ENCODE measurements at regions not wholly inside any gene's neighbourhood (a gene's known extent, or its start where the extent isn't known, plus 50 kb on each side); places are given as distances from the start of the nearest gene placed in this dataset.
"Not testable (repeated sequence)": the region's sequence is repeated elsewhere in the genome, so short reads cannot be mapped to it uniquely, and the experiment has no call there.

DNA sequence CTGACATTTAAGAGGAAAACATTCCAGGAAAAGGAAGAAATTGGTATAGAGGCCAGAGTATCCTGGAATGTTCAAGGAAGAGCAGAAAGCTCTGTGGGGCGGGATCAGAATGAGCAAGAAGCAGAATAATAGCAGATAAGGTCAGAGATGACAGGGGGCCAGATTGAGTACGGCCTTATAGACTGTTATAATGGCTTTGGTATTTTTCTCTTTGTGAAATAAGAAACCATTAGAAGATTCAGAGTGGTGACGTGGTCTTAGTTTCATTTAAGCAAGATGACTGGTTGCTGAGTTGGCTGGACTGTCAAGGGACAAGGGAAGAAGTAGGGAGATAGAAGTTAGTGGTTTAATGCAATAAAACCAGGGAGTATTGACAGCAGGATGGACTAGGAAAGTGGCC lies 218.3 kb upstream of the SOX2 start:
- Mint-ChIP-seq H3K4me1 (ENCODE audit: low read depth, unreplicated experiment) (no peaks in the 10 kb centered on the region), H3K36me3 (ENCODE audit: unreplicated experiment) (no peaks in the 10 kb centered on the region), H3K4me3 (ENCODE audit: unreplicated experiment) (no peak overlapping the region), H3K27ac (ENCODE audit: unreplicated experiment) (no peak overlapping the region), H3K27me3 (ENCODE audit: unreplicated experiment) (no peaks in the 10 kb centered on the region), H3K9me3 (ENCODE audit: unreplicated experiment) (peaks cover 1% of the 10 kb centered on the region)
- TF ChIP-seq, protein P1, sequence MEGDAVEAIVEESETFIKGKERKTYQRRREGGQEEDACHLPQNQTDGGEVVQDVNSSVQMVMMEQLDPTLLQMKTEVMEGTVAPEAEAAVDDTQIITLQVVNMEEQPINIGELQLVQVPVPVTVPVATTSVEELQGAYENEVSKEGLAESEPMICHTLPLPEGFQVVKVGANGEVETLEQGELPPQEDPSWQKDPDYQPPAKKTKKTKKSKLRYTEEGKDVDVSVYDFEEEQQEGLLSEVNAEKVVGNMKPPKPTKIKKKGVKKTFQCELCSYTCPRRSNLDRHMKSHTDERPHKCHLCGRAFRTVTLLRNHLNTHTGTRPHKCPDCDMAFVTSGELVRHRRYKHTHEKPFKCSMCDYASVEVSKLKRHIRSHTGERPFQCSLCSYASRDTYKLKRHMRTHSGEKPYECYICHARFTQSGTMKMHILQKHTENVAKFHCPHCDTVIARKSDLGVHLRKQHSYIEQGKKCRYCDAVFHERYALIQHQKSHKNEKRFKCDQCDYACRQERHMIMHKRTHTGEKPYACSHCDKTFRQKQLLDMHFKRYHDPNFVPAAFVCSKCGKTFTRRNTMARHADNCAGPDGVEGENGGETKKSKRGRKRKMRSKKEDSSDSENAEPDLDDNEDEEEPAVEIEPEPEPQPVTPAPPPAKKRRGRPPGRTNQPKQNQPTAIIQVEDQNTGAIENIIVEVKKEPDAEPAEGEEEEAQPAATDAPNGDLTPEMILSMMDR (IDR thresholded peaks at IDR 0.05; ENCODE audit: partially characterized antibody, unreplicated experiment): no peak
- DNase-seq: no peak

DNA sequence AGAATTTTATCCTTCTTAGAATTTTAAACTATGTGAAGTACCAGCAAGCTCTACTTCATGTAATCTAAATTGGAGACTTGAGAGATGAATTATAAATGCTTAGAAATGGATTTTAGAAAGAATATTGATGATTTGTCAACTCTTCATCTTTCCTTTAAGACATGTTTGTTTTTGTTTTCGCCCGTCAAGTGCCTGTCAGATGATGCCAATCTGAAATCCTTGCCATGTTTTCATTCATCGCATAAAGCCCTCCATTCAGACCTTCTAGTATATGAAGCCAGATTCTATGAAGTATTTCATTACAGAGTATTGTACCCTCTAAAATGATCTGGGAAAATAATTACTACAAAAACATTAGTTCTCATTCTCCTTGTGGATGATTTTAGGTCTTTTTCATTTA lies 223.2 kb upstream of the SOX2 start:
- Mint-ChIP-seq H3K4me1 (ENCODE audit: low read depth, unreplicated experiment) (no peaks in the 10 kb centered on the region), H3K4me3 (ENCODE audit: unreplicated experiment) (no peak overlapping the region), H3K27ac (ENCODE audit: unreplicated experiment) (no peak overlapping the region), H3K27me3 (ENCODE audit: unreplicated experiment) (no peaks in the 10 kb centered on the region), H3K9me3 (ENCODE audit: unreplicated experiment) (peaks cover 1% of the 10 kb centered on the region), H3K36me3 (ENCODE audit: unreplicated experiment) (no peaks in the 10 kb centered on the region)
- DNase-seq: no peak
- TF ChIP-seq, protein P1 (IDR thresholded peaks at IDR 0.05; ENCODE audit: partially characterized antibody, unreplicated experiment): no peak

DNA sequence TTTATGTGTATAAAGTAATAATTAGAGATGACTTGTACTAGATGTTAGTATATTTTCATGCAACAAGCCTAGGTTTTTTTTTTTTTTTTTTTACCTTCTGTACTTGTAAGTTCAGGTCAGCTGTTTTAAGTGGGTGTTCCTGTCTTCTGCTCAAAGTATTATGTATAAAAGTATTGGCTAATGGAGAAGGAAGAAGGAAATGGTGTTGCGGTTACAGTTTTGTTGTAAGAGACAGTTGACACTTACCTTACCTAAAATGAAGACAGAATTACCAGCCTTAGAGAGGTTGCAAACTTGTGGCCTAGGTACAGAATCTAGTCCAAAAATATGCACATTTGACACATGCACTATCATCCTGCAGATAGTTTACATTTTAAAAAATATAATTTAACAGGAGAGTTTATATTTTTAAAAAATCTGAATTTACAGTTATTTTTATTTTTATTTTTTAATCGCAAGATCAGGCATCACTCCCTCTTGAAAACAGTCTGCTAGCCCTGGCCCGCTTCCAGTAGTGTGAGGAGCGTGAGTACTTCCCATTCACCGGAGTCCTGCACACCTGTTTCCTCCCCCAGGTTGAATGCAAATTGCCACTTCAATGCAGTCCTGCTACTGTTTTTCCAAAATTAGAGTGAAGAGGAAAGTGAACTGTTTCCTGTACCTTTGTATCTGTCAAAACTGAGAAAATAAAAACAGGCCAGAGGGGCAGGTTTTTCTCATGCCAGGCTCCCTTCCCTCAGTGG lies 224.3 kb upstream of the SOX2 start:
- H3K27me3 Mint-ChIP-seq (ENCODE audit: unreplicated experiment): no peaks in the 10 kb centered on the region
- H3K36me3 Mint-ChIP-seq (ENCODE audit: unreplicated experiment): no peaks in the 10 kb centered on the region
- H3K4me1 Mint-ChIP-seq (ENCODE audit: low read depth, unreplicated experiment): no peaks in the 10 kb centered on the region
- peaks cover 1% of the 10 kb centered on the region for H3K9me3 Mint-ChIP-seq (ENCODE audit: unreplicated experiment)
- TF ChIP-seq, protein P1 (IDR thresholded peaks at IDR 0.05; ENCODE audit: partially characterized antibody, unreplicated experiment): no peak
- DNase-seq: no peak
- H3K4me3 Mint-ChIP-seq (ENCODE audit: unreplicated experiment): no peak overlapping the region
- no peak overlapping the region for H3K27ac Mint-ChIP-seq (ENCODE audit: unreplicated experiment)

DNA sequence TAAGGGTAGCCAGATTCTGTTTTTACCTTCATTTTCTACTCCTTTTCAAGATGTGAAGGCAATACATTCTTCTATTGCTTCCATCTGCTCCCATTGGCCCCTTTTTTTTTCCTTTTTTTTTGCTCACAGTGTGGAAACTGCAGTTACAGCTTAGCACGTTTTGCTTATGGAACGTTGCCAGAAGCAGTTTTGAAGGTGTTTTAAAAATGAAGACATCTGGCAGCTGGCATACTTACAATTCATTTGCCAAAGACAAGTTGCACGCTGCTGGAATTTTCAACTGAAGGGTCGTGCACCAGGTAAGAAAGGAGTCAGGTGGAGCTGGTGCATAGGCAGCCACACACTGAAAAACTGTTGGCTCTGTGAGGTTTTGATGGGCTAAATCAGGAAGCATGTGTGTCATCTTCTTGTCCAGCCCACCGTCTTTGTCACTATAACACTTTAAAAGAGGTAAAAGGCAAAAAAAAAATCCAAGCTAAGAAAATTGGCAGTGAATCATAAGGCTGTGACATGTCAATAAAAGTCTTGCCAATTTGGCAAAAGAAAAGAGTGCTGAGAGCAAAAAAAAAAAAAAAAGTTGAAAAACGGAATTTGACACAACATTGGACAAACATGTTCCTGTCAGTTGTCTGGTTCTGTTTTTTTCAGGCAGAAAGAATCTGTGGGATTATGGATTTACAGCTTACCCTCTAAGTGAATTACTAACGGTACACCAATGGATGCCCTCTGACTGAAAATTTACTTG lies 225.4 kb upstream of the SOX2 start:
- H3K27me3 Mint-ChIP-seq (ENCODE audit: unreplicated experiment): no peaks in the 10 kb centered on the region
- H3K4me3 Mint-ChIP-seq (ENCODE audit: unreplicated experiment): no peak overlapping the region
- H3K36me3 Mint-ChIP-seq (ENCODE audit: unreplicated experiment): no peaks in the 10 kb centered on the region
- DNase-seq: no peak
- TF ChIP-seq, protein P1 (IDR thresholded peaks at IDR 0.05; ENCODE audit: partially characterized antibody, unreplicated experiment): no peak
- no peaks in the 10 kb centered on the region for H3K4me1 Mint-ChIP-seq (ENCODE audit: low read depth, unreplicated experiment)
- H3K9me3 Mint-ChIP-seq (ENCODE audit: unreplicated experiment): peaks cover 1% of the 10 kb centered on the region
- no peak overlapping the region for H3K27ac Mint-ChIP-seq (ENCODE audit: unreplicated experiment)

DNA sequence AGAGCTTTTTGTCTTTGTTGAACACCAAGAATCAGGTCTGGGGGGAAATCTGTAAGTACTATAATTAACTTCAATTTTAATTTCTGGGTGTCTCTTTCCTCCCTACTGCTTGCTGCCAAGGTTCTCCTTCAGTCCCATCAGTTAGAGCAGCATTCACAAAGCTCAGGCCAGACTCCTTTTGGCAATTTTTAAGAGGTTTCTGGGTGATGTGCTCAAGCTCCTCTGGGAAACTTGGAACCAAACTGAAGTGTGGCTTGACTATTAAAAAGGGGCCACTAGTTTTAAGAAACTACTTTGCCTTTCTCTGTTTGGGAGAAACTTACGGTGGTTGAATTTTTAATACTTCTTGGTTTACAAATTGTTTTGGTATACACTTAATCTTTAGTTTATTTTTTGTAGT lies 227.7 kb upstream of the SOX2 start:
- Mint-ChIP-seq H3K4me1 (ENCODE audit: low read depth, unreplicated experiment) (no peaks in the 10 kb centered on the region), H3K27ac (ENCODE audit: unreplicated experiment) (no peak overlapping the region), H3K9me3 (ENCODE audit: unreplicated experiment) (no peaks in the 10 kb centered on the region), H3K36me3 (ENCODE audit: unreplicated experiment) (peaks cover 6% of the 10 kb centered on the region), H3K27me3 (ENCODE audit: unreplicated experiment) (no peaks in the 10 kb centered on the region), H3K4me3 (ENCODE audit: unreplicated experiment) (no peak overlapping the region)
- TF ChIP-seq, protein P1 (IDR thresholded peaks at IDR 0.05; ENCODE audit: partially characterized antibody, unreplicated experiment): no peak
- DNase-seq: no peak

DNA sequence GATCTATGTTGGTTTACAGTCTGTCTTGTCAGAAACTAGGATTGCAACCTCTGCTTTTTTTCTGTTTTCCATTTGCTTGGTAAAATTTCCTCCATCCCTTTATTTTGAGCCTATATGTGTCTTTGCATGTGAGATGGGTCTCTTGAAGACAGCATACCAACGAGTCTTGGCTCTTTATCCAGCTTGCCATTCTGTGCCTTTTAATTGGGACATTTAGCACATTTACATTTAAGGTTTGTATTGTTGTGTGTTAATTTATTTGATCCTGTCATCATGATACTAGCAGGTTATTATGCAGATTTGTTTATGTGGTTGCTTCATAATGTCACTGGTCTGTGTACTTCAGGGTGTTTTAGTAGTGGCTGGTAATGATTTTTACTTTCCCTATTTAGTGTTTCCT lies 236.6 kb upstream of the SOX2 start:
- H3K36me3 Mint-ChIP-seq (ENCODE audit: unreplicated experiment): peaks cover 30% of the 10 kb centered on the region
- H3K27ac Mint-ChIP-seq (ENCODE audit: unreplicated experiment); H3K4me3 Mint-ChIP-seq (ENCODE audit: unreplicated experiment); DNase-seq; H3K4me1 Mint-ChIP-seq (ENCODE audit: low read depth, unreplicated experiment); H3K27me3 Mint-ChIP-seq (ENCODE audit: unreplicated experiment): not testable (repeated sequence)
- peaks cover 23% of the 10 kb centered on the region for H3K9me3 Mint-ChIP-seq (ENCODE audit: unreplicated experiment)

Data from glutamatergic neuron (in vitro differentiated cells).